ENCODE measurements at regions not wholly inside any gene's neighbourhood (a gene's known extent, or its start where the extent isn't known, plus 50 kb on each side); places are given as distances from the start of the nearest gene placed in this dataset.

DNA sequence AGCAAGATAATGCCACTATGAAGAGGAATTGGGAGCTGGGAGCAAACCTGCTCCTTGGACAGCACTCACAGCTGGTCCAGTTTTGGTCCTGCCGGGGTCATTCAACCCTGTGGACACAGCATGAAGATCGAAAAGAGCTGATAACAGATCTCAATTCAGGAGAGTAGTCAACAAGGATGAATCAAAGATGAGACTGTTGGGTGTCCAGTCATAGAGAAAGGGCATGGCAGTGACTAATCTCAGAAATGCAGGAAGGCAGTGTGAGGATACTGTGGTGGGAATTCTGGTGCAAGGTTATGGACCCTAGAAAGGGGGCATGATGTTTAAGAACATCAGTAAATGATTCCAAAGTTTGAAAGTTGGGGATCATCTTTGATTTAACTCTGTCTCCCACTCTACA lies 261.4 kb upstream of the ZP4 start:
- no peak for DNase-seq

DNA sequence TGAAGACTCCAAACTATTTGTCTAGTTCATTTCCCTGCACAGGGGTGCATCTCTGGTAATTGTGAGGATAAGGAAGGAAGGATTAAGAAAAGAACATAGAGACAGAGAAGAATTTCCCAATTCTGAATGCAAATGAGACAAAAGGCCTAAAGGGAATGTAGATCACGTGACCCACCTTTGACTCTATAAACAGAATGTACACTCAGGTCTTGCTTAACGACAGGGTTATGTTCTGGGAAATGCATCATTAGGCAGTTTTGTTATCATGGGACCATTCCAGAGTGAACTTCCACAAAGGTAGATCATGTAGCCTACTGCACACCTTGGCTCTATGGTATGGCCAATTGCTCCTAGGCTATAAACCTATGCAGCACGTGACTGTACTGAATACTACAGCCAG lies 252.3 kb upstream of the ZP4 start:
- DNase-seq: no peak

DNA sequence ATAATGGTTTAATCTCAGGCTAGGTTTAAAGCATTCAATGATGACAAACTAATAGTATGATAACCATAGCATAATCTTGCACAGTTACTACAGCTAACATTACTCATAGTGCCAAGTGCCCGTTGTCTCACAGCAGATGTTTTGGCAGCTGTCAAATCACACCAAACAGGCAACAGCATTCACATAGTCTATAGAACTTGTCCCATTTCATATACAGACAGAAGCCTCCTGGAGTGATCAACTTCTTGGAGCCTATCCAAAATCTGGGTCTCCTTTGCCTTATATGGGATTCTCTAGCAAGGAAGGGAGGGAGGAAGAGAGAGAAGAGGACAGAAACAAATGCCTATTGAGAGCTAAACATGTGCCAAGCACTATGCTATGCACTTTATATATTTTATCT lies 250.6 kb upstream of the ZP4 start:
- DNase-seq: no peak

DNA sequence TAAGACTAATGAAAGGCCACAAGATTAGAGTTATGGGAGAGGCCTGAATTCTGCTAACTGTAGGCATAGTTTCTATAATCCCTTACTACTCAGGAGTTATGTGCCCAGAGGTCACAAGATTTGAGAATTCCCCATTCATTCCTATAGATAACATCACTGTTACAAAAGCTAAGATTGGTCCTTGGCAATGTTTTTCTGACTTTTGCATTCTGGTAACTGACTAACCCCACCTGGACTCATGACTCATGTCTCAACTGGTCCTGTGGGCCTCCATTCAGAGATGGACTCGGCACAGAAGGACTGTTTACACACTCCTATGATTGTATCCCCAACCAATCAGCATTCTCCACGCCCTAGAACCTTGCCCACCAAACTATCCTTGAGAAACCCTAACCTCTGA lies 249.0 kb upstream of the ZP4 start:
- DNase-seq: no peak

DNA sequence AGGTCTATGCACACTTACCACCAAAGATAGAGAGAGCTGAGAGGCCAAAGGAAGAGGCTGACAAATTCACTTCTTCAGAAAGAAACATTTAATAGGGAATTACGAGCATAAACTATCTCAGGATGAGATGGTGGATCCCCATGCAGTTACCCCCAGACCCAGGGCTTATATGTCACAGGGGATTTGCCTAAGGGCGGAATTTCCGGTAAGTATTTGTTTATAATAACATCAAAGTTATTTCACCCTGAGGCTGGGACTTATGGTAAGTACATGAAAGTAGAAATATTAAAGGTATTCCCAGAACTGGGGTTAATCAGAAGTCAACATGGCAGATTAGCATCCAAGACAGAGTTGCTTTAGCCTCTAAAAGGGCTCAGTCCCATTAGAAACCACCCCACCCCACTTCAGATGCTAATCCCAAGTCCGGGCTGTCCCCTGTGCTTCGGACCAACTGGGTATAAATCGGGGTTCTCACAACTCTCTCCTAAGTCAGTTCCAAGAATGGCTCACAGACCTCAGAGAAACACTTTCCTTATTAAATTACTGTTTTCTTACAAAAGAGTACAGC lies 247.4 kb upstream of the ZP4 start:
- DNase-seq: no peak

DNA sequence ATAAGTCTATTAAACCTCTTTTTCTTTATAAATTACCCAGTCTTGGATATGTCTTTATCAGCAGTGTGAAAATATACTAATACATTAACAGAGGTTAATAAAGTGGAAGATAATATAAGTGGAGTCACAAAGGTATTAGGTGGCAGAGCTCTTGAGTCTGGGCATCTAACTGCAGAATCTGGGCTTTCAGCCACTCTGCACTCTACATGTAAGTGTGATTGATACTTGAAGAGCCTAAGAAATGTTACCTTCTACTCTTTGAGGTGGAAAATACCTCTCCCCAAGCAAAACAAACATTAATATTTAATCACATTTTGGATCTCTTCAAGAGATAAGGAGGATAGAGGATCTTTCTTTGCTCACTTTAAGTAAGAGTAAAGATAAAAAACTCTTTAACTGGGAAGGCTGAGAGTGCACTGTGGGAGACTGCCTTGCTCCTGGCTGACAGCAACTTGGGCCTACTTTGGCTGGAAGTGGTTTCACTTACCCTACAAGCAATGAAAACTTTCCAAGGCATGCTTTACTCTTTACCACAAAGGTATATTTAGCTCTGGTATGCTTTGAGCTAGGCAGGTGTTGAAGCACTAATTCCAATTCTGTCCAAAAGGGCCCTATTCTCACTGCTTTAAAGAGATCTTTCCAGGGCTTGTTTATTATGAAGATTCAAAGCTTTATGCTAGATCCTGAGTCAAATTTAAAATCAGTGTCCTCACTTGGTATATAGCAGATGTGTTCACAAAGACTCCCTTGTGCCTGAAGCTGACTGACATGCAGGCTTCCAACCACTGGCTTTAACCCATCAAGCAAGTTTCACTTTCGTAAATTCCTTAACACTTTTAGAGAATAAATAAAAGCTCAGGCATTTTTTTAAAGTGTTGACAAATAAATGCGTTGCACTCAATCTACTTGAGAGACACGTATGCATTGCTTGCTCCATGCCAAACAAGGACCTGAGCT lies 245.3 kb upstream of the ZP4 start:
- DNase-seq: no peak

DNA sequence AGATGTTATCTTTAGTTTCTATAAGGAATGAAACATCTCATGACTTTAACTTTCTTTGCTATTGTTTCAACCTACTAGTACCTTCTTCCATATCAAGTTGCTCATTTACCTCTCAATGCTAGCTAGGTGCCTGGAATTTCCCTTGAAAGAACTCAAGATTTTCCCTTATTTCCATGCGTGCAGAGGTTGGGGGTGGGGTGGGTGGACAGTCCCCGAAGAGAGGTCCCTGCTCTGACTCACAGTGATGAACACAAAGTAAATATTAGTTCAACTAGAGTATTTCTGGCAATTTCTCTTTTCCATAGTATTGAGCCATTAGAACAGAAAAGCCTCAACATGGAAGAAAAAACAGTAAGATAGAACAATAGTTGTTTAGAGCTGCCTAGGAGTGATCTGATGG lies 239.0 kb upstream of the ZP4 start:
- no peak for DNase-seq

DNA sequence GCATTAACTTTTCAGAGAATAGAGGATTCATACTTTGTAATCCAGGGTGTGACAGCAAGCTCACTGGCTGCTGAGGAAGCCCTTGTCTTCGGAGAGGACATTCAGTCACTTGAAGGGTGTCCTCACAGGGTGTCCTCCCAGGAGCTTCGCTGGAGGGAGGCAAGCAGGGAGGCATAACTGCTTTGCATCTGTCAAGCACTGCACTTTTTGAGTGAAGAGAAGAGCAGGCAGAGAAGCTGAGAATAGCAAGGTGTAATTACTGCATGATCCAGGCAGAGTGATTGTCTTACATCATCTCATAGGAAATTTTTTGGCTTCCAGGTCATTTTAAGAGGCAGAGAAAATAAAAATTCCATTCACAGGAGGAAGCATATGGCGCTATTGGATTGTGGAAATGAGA lies 232.5 kb upstream of the ZP4 start:
- no peak for DNase-seq

DNA sequence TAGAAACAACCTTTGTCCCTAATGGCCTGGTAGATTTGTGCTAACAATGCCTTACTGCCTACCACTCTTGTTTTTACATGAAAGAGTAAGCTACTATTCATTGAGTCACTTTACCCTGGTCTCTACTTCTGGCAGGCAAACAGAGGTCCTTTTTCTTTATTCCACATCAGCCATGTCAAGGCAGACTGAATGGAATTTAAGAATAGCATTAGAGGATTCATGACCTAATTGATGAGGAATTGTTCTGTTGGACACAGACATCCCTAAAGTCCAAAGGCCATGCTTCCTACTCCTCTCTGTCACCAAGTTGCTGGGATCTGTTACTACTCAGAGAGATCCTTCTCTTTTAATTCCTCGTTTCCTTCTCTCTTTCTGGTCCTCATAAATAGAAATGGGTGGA lies 229.1 kb upstream of the ZP4 start:
- no peak for DNase-seq

DNA sequence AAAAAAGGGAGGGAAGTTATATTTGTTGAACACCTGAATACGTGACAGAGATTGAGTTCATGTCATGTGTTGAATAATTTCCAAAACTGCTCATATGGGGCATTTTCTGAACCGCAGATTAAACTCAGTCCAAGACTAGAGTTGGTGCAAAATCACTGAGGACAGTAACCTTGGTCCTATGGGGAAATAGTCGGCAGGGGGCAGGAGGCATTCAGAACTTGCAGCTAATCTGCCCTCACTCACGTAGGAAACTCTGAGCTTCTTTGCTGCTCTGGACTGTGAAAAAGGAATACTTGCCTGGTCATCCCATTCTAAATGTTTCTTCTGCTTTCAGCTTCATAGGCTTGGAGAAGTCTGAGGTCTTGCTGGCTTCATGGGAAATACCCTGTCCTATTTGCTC lies 228.3 kb upstream of the ZP4 start:
- DNase-seq: no peak

DNA sequence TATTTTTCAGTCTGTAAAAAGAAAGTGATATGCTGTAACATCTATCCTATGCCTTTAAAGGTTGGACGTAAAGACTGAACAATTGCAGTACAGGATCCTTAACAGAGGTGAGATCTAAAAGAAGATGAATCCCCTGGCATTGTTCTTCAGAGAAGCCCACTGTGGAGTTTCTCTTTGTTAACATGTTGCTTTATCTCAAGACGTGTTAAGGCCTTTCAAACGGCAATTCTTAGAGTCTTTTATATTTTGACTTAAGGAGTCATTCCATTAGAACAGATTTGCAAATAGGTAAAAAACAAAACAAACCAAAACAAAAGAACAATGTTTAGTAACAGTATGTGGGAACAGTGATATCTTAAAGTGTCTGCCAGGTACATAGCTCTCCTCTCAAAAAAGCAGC lies 225.1 kb upstream of the ZP4 start:
- no peak for DNase-seq

DNA sequence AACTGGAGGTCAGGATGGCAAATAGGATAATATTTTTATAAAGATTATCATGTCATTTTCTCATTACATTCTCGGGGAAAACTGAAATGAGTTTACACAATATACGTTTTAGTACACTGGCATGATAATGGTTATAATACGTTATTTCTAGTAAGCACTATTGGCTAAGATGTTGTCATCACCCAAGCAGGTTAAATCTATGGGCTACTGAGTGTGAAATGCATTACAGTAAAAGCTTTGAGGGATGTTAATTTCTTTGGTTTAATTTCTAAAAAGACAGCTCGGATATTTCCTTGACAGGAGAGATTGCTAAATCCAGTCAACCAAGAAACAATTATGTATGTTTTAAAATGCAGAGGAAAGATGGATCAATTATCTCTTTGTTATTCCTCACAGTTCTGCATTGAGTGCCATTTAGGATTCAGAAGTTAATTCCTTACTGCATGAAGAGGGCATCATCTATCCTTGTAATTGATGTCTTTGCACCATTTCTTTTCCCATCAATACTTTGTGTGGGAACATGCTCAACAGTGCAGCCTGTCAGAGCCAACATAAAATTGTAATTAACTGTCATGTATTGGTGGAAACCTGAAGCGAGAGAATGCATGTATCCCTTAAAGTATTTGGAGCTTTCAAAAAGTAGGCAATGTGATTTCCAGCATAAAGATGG lies 222.4 kb upstream of the ZP4 start:
- no peak for DNase-seq

DNA sequence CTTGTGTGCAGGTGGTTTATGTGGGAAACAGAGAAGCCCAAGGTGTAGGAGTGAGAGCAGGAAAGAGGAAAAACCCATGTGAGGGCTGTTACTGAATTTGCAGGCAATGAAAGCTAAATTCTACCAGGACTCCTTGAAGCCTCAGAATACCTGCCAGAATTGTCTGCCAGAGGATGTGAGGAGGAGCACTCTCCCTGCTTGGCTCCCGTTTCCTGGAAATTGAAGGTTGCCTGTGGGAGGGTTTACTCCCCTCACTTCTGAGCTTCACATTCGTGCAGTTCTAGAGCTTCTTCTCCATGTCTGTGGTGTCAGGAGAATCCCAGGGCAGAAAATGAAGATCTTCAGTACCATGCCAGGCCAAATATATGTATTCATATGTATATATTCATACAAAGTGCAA lies 220.8 kb upstream of the ZP4 start:
- DNase-seq: no peak

DNA sequence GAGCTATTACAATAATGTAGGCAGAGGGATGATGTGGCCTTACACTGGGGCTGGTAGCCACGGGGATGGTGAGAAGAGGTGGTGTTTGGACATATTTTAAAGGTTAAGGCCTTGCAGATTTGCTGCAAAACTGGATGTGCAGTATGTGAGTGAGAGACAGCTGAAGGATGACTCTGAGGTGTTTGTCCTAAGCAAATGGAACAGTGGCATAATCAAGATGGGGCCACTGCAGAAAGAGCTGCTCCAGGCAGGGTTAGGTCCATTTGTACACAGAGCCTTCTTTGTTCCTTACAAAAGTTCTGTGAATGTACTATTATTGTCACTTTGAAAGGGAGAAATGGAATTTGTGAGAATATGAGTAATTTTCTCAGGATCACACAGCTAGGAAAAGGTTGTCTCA lies 220.4 kb upstream of the ZP4 start:
- no peak for DNase-seq

DNA sequence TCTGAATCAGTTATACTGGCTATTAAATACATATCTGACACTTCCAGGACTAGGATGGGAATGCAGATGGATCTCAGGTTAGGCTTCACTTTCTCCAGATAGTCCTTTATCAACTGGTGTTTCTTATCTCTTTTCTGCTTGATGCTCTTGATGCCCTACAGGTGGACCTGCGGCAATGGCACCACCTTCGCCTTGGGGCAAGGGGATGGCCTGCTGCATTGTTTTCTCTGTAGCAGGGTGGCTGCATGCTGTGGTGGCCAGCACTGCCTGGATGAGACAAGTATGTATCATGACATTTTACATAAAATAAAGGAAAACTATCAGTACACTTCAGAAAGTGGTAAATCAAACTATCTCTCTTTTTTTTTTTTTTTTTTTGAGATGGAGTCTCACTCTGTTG lies 217.7 kb upstream of the ZP4 start:
- DNase-seq: no peak

DNA sequence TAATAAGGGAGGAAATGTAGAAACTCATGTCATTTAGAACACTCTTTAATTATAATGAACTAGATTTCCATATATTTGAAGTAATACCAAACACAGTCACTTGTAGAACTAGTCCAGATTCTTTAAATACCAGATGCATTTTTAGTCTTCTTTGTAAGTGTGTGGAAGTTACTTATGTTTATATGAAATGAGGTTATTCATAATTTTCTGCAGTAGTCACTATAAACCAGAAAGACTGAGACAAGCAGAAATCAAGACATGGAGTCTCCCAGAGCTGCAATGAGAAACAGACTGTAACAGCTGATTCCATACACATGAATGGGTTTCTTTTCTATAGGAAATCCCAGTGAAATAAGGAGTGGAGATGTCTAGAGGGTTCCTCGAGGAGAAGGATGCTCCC lies 216.6 kb upstream of the ZP4 start:
- DNase-seq: no peak

DNA sequence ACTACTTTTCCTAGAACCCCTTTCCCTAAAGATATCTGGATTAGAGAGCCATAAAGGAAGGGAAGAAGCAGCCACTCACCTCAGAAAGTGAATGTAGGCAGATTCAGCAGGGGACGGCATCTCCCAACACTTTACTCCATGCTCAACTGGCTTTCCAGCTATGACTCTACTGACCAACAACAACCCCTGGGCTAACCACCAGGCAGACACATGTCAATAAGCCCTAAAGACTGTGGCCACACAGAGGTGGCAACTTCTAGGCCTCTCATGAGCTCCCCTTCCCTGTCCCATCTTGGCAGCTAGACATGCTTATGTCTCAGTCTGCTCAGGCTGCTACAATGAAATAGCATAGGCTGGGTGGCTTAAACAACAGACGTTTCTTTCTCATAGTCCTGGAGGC lies 214.0 kb upstream of the ZP4 start:
- no peak for DNase-seq

DNA sequence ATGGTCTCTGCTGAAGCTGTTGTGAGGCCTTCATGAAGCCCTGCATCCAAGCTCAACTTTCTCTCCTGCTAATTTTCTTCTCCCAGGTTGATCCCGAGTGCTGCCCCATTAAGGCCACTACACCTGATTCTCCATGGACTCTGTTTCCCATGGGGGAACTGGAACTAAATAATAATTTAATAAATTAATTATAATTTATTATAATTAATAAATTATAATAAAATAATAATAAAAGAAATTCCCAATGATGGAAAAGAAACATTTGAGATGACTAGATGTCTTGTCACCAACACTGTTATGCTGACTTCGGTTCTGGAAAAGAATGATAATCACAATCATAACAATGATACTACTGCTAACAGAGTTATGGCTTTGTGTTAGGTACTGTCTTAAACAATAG lies 211.2 kb upstream of the ZP4 start:
- DNase-seq: no peak

DNA sequence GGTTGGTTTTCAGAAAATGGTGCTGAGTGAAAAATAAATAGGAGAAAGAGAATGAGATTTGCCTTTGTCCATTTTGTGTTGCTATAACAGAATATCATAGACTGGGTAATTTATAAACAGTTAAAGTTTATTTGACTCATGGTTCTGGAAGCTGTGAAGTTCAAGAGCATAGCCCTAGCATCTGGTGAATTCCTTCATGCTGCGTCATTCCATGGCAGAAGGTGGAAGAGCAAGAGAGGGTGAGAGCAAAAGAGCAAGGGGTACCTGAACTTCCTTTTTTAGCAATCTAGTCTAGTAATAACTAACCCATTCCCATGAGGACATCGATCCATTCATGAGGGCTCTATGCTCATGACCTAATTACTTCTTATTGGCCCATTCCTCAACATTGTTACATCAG lies 209.1 kb upstream of the ZP4 start:
- DNase-seq: no peak

DNA sequence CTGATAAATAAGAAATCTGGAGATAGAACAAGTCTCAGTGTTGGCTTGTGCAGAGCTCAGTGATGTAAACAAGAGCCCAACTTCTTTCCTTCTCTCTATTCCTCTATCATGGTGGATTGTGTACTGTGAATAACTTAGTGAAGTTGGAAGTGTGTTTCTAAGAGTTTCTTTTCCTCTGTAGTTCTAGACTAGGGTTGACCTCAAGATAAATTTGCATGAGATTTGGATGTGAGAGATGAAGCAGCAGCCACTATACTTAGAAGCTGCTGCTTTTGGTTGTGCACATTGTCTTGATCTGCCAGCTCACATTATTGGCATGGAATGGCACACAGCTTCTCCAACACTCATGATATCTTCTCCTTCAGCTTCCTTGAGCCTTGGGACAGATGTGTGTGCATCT lies 198.9 kb upstream of the ZP4 start:
- DNase-seq: no peak

DNA sequence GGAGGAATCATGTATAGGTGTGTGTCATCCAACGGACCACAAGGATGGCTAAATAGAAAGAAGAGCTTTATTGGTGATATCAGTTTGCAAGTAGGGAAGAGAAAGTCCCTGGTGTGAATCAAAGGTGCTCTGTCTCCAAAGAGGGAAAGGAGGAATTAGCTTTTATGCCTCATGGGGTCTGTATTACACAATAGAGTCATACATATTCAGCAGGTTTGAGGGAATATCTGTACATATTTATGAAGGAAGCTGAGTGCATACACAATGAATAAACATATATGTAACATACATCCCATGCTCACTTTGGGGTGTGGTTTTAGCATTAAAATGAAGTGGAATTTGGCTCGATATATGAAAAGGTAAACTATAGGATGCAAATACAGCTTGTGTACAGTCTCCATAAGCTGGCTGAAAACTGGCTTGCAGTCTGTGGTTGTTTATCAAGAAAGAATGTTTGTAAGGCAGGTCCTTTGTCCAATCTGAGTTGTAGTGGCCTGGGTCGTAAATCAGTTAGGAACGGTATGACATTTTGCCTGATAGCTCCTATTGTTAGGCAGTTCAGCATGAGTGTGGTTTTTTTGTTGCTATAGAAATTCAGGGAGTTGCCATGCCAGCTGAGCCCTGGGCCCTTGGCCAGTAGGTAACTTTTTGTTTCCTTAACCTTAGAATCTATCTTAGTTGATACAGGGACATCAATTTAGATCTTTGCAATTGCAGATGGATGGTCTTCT lies 198.0 kb upstream of the ZP4 start:
- no peak for DNase-seq

DNA sequence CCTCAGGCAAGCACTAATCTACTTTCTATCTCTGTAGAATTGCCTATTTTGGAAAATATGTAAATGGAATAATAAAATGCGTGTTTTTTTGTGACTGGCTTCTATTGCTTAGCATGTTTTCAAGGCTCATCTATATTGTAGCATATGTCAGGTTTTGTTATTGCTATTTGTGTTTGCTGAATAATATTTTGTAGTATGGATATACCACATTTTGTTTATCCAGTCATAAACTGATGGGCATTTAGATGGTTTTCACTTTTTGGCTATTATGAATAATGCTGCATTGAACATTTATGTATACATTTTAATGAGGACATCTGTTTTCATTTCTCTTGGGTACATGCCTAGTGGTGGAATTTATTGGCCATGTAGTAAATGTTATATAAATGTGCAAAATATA lies 183.3 kb upstream of the ZP4 start:
- no peak for DNase-seq

DNA sequence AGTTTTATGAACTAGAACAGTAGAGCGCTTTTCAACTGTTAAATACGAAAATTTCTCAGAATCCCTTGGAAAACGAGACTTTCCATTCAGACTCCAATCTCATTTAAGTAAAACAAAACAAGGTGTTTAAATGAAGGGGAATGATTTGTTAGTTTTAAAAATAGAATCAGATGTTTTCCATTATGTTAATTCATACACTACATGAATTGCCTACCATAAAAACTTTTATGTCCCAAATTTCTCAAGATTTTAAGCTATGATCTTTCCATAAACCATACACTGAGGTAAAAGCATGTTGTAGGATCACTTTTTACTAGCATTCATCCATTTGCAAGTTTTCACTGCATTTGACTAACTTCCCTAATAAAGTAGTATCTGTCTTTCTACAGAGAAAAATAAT lies 180.3 kb upstream of the ZP4 start:
- DNase-seq: no peak

DNA sequence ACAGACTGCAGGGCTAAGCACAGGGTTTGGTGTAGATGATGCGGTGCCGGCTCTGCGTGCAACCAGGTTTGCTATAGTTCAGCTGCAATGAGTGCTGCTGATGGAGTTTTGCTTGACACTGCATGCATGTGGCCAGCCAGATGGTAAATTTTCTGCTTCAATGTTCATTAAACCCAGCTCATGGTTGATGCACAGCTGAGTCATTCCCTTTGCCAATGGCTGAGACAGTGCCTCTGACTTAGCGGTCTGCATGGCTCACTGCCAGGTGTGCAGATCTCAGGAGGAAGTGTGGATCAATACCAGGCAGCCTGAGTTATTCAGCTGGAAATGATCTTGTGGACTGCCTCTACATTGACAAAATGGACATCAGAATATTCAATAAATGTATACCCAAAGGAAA lies 172.7 kb upstream of the ZP4 start:
- no peak for DNase-seq
